ENCODE measurements at regions not wholly inside any gene's neighbourhood (a gene's known extent, or its start where the extent isn't known, plus 50 kb on each side); places are given as distances from the start of the nearest gene placed in this dataset.

DNA sequence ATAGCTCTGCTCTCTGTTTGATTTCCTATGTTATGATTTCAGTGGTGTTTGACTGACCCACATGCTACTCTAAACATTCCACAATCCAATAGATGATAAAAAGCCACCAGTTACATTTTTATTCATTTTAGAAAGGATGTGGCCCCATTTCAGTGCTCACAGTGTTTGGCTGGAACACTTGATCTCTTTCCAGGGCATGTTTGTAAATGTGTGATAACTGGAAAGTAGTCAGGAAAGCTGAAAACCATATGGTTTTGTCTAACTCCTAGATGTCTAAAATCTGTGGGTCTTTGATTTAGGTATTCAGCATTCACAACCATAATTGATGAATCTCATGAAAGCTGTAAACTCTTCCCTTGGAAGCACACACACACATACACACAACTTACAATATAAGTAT lies 904.9 kb upstream of the AGA start:
- no peaks in the 10 kb centered on the region for H3K9me1 ChIP-seq (ENCODE audit: insufficient read depth, low read length)
- ChIA-PET CTCF (no interaction called here), POLR2A (ENCODE audit: unreplicated experiment) (no interaction called here)
- no peak overlapping the region for H2BK5ac ChIP-seq (ENCODE audit: low read depth, low read length, poor library complexity, severe bottlenecking)
- ATAC-seq (ENCODE audit: low read depth) (no peak), DNase-seq (no peak)
- H2AFZ ChIP-seq (replicated peaks; ENCODE audit: low read length, poor library complexity): no peak overlapping the region
- no TSS peak for BruUV-seq (replicated peaks)
- H2BK120ac ChIP-seq (ENCODE audit: low read depth, low read length): no peak overlapping the region
- H3K4me3 ChIP-seq (ENCODE audit: insufficient read depth, low read depth, low read length): no peak overlapping the region
- H4K20me1 ChIP-seq (ENCODE audit: insufficient read depth, low read length): no peaks in the 10 kb centered on the region
- no peak overlapping the region for H3K27ac ChIP-seq (ENCODE audit: insufficient read depth, low read length)
- H3K27me3 ChIP-seq (ENCODE audit: control insufficient read depth, insufficient read depth, low read length): no peaks in the 10 kb centered on the region
- no peak overlapping the region for H2AK9ac ChIP-seq (replicated peaks; ENCODE audit: low read depth, low read length, poor library complexity)
- no peak overlapping the region for H3K4me2 ChIP-seq (ENCODE audit: low read depth, low read length)
- H4K8ac ChIP-seq (ENCODE audit: low read depth in 2 of 2, low read length in 2 of 2): no peak overlapping the region
- TF ChIP-seq POLR2A (IDR thresholded peaks at IDR 0.05; ENCODE audit: low read depth, low read length) (no peak), RFX5 (IDR thresholded peaks at IDR 0.05; ENCODE audit: low read depth, low read length) (no peak), USF2 (IDR thresholded peaks at IDR 0.05; ENCODE audit: low read depth, low read length) (no peak), FOS (IDR thresholded peaks at IDR 0.05; ENCODE audit: low read depth, low read length) (no peak), RAD21 (IDR thresholded peaks at IDR 0.05; ENCODE audit: low read length) (no peak), BHLHE40 (IDR thresholded peaks at IDR 0.05; ENCODE audit: low read depth, low read length) (no peak), CHD1 (IDR thresholded peaks at IDR 0.05; ENCODE audit: low read depth, low read length) (no peak), ELK1 (IDR thresholded peaks at IDR 0.05; ENCODE audit: borderline replicate concordance, low read depth, low read length) (no peak), MAZ (IDR thresholded peaks at IDR 0.05; ENCODE audit: borderline replicate concordance, low read depth, low read length) (no peak), RCOR1 (IDR thresholded peaks at IDR 0.05; ENCODE audit: insufficient replicate concordance, low read length) (no peak), MAFK (IDR thresholded peaks at IDR 0.05; ENCODE audit: low read depth, low read length) (no peak), SMC3 (IDR thresholded peaks at IDR 0.05; ENCODE audit: low read depth, low read length) (no peak), MXI1 (IDR thresholded peaks at IDR 0.05; ENCODE audit: borderline replicate concordance, low read depth, low read length) (no peak), CEBPB (IDR thresholded peaks at IDR 0.05; ENCODE audit: low read depth, low read length) (no peak), NFE2L2 (IDR thresholded peaks at IDR 0.05; ENCODE audit: low read depth, low read length) (no peak), CTCF (conservative IDR thresholded peaks at IDR 0.05; ENCODE audit: low read depth, low read length) (no peak)
- H3K9ac ChIP-seq (ENCODE audit: low read depth, low read length): no peak overlapping the region
- no peak overlapping the region for H3K23ac ChIP-seq (ENCODE audit: low read depth, low read length)
- 0 out of 2 replicates have a peak, but pooled peaks cover 1% of the 10 kb centered on the region for H3K9me3 ChIP-seq (ENCODE audit: control insufficient read depth, insufficient read depth, low read length)
- H3K4ac ChIP-seq (ENCODE audit: low read depth, low read length): no peak overlapping the region
- intact Hi-C loops (cut with micrococcal nuclease) (no loop called here), dilution Hi-C loops (cut with HindIII; ENCODE audit: low sequenced_read_pairs, unreplicated experiment) (no loop called here), in situ Hi-C loops (cut with MboI; ENCODE audit: low sequenced_read_pairs) (no loop called here)
- H3K36me3 ChIP-seq (ENCODE audit: control insufficient read depth, insufficient read depth, low read length): no peaks in the 10 kb centered on the region
- H3K79me1 ChIP-seq (ENCODE audit: low read depth in 1 of 2, low read length in 2 of 2): no peaks in the 10 kb centered on the region
- no peak overlapping the region for H3K56ac ChIP-seq (ENCODE audit: extremely low read depth, insufficient read depth, low read length)
- no peaks in the 10 kb centered on the region for H3K4me1 ChIP-seq (ENCODE audit: control insufficient read depth, insufficient read depth, low read length)
- no peak overlapping the region for H3K14ac ChIP-seq (replicated peaks; ENCODE audit: low read depth, low read length)
- H3K18ac ChIP-seq (ENCODE audit: low read depth, low read length): no peak overlapping the region
- H4K91ac ChIP-seq (ENCODE audit: insufficient read depth, low read depth, low read length): no peak overlapping the region
- H4K5ac ChIP-seq (ENCODE audit: low read depth, low read length): no peak overlapping the region
- no peak overlapping the region for H2AK5ac ChIP-seq (ENCODE audit: low read depth, low read length)
- H2BK20ac ChIP-seq (ENCODE audit: low read depth, low read length): no peak overlapping the region
- H2BK15ac ChIP-seq (ENCODE audit: low read depth, low read length): no peak overlapping the region

Data from IMR-90 (cell line).